NCI-H1436 (cell line): ENCODE measurements at regions not wholly inside any gene's neighbourhood (a gene's known extent, or its start where the extent isn't known, plus 50 kb on each side); places are given as distances from the start of the nearest gene placed in this dataset.
"Not testable (repeated sequence)": the region's sequence is repeated elsewhere in the genome, so short reads cannot be mapped to it uniquely, and the experiment has no call there.

ENCODE experiments used
- DNase-seq: peaks from one replicate; lab custom pipeline; 2025; lab: John Stamatoyannopoulos, UW

DNA sequence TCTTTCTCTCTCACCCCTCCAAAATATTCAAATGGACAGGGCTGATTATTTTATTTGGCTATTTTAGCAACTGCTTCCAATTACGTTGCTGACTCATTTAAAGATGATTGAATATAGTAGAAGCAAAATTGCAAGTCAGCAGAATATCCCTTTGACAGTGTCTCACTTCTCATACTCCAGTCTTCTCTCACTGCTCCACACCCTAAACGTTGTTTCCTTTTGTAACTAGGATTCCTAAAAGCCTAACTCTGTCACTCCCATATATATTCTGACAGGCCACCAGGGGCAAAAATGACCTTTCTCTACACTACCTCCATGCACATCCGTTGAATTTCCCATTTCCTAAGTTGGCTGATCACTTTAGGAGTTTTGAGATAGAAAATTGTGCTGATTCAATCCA is 351.1 kb downstream of the RND3 start:
- DNase-seq = no peak

- DNase-seq = no peak
Observed at GRCh38 chr2:150135223-150135883, 352.1 kb downstream of the RND3 start.

GRCh38 chr2:150134223-150134857 is 353.1 kb downstream of the RND3 start:
- DNase-seq = no peak

GRCh38 chr2:150133623-150134022 is 353.8 kb downstream of the RND3 start:
- no peak for DNase-seq

- DNase-seq = no peak
Observed at GRCh38 chr2:150129921-150130575, 357.4 kb downstream of the RND3 start.

- no peak for DNase-seq
Observed at GRCh38 chr2:150127995-150128394, 359.5 kb downstream of the RND3 start.

- DNase-seq = no peak
Observed at GRCh38 chr2:150127346-150127990, 360.0 kb downstream of the RND3 start.

DNA sequence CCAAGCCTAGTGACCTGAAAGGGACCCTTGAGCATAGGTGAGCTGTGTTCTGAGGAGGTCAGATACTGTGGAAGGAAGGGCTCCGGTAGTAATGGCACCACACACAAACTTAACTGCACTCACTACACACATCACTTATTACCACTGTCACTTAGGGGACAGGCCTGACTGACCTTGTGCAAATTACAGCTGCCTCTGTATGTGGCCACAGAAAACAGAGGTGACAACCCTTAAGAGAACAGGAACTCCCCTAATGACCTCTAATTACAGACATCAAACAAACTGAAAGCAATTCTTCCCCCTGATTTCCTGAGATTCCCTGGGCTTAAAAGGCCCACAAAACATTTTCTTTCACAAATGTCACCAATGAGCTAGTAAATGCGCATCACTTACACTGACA is 360.6 kb downstream of the RND3 start:
- no peak for DNase-seq

DNA sequence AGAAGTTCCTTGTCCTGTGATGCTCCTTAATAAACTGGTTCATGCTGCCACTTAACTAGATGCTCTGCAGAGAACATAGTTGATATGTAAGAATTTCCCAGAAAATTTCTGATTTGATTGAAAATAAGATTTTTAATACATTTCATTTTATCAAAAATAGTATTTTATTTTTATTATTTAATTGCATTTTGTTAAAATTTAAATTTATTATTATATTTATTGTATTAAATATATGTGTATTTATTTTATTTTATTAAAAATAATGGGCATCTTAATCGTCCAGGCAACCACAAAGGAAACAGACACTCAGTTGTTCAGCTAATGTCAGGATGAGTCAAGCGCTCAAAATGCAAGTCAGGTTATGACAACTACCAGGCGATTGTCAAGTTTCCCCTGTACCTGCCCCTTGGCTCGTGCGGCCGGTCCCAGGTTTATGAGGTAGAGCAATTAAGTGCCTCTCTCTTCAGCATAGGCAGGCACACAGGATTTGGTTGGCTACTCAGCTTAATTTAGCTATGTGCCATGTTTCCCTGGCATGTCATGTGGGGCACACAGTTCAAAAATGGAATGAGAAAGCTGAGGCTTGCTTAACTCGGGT is 361.2 kb downstream of the RND3 start:
- no peak for DNase-seq

- no peak for DNase-seq
Observed at GRCh38 chr2:150125708-150126107, 361.8 kb downstream of the RND3 start.

DNA sequence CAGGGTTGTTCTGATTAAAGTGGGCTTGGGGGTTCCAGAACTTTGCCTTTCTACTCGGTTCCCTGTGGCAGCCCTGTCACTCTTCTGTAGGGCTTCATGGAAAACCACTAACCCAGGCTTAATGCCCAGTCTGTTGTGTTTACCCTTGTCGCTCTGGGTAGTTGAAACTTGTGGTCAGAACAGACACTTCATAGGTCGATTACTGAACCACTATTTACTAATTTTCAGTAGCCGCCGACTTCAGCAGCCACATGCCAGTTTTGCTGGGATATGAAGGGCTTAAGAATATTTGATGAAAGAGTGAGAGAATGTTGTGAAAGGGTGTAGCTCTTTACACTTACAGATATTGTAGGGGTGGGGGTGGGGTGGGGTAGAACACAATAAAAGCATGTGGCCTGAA is 362.3 kb downstream of the RND3 start:
- DNase-seq = no peak

- no peak for DNase-seq
Observed at GRCh38 chr2:150124739-150125138, 362.7 kb downstream of the RND3 start.

- DNase-seq = no peak
Observed at GRCh38 chr2:150122871-150123613, 364.4 kb downstream of the RND3 start.

DNA sequence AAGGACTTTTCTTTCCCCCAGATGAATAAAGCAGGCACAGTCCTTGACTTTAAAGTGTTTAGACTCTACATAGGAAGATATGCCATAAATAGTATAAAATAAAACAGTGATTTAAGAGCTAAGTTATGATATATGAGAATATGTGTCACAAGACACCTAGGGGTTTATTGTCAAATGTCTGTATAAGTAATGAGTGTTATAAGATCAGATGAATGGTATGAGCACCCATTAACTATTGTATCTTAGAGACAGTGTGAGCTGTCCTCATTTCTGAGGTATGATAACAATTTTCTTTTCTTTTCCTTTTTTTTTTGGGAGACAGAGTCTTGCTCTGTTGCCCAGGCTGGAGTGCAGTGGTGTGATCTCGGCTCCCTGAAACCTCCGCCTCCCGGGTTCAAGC is 365.3 kb downstream of the RND3 start:
- DNase-seq = no peak

DNA sequence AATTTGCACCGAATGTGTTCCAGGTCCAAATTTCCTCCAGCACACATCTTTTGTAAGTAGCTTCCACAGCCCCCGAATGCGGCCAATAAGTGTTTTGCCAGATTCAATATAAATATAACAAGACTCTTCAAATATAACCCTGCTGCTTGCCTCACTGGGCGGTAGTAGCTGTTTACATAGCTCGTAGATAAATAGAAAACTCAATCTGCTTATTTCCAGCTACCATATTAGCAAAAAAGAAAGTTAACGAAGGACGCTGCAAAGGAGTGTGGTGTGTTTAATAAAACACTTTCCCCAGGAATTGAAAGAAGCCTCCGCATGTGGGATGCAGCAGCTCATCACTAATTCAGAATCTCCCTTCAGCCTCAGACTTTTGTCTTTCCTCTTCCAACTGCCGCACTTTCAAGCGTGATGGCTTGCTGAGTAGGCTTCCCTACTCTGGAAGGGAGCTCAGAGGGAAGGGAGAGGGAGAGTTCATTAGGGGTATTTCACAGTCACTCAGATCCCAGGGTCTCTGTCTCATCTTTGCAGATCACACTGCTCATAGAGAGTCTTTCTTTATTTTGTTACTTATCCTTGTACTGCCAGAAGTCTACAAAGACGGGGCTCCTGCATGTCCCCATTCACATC is 367.0 kb downstream of the RND3 start:
- peak; percentile 24 for DNase-seq

GRCh38 chr2:150119819-150120218 is 367.6 kb downstream of the RND3 start:
- DNase-seq = no peak

GRCh38 chr2:150114089-150114488 is 373.4 kb downstream of the RND3 start:
- DNase-seq = not testable (repeated sequence)

- no peak for DNase-seq
Observed at GRCh38 chr2:150110548-150110947, 376.9 kb downstream of the RND3 start.

GRCh38 chr2:150109912-150110311 is 377.6 kb downstream of the RND3 start:
- no peak for DNase-seq

- no peak for DNase-seq
Observed at GRCh38 chr2:150109028-150109427, 378.4 kb downstream of the RND3 start.

- no peak for DNase-seq
Observed at GRCh38 chr2:150107816-150108215, 379.7 kb downstream of the RND3 start.
